H1 (cell line): ENCODE measurements at regions not wholly inside any gene's neighbourhood (a gene's known extent, or its start where the extent isn't known, plus 50 kb on each side); places are given as distances from the start of the nearest gene placed in this dataset.
A peak's percentile ranks its signal among the peaks of the same experiment; 100 is the strongest.

Experiments used
- CTCF ChIA-PET: fragments of 300-600 bp; sonication (Branson Sonifier 250); formaldehyde crosslinking; loops from one replicate; lab custom pipeline; 2021; ENCODE audit not compliant: partially characterized antibody; lab: Charles Lee
- POLR2A ChIA-PET: fragments of 300-600 bp; sonication (Branson Sonifier 250); formaldehyde crosslinking; loops from one replicate; lab custom pipeline; 2021; ENCODE audit warnings: inconsistent platforms; ENCODE audit not compliant: partially characterized antibody; lab: Charles Lee
- DNase-seq, 2 experiments: peaks; one replicate each; pipeline versions ENCODE4 v3.0.0 to v3.0.0-alpha.2; 2010 to 2022; ENCODE audit warnings: low spot score in 2 of 2, low read depth in 1 of 2, mixed read lengths in 1 of 2
- FAIRE-seq: peaks from 2 replicates; lab custom pipeline; 2011; peaks lifted over from hg19 to GRCh38; lab: Jason Lieb, UNC
- H2AFZ ChIP-seq: 2 replicates; pipeline ENCODE4 v1.8.1; 2012; ENCODE audit warnings: low read length, inconsistent platforms
- H2AK5ac ChIP-seq: 2 replicates; pipeline ENCODE4 v1.6.1; 2013; ENCODE audit warnings: low read depth, low read length
- H2BK120ac ChIP-seq: replicated peaks from 2 replicates; pipeline ENCODE3; 2013; ENCODE audit warnings: low read depth, low read length, inconsistent platforms
- H2BK12ac ChIP-seq: 2 replicates; pipeline ENCODE4 v1.6.1; 2013; ENCODE audit warnings: low read depth, low read length
- H2BK15ac ChIP-seq: 2 replicates; pipeline ENCODE4 v1.6.1; 2013; ENCODE audit warnings: low read length
- H2BK20ac ChIP-seq: 2 replicates; pipeline ENCODE4 v1.6.1; 2013; ENCODE audit warnings: low read length
- H2BK5ac ChIP-seq: 2 replicates; pipeline ENCODE4 v1.6.1; 2013; ENCODE audit warnings: low read depth, low read length
- H3K14ac ChIP-seq: 2 replicates; pipeline ENCODE4 v1.6.1; 2013; ENCODE audit warnings: inconsistent platforms; ENCODE audit not compliant: insufficient read length
- H3K18ac ChIP-seq: 2 replicates; pipeline ENCODE4 v1.6.1; 2013; ENCODE audit warnings: low read length; ENCODE audit errors: extremely low read depth
- H3K23ac ChIP-seq: 2 replicates; pipeline ENCODE4 v1.6.1; 2013; ENCODE audit warnings: inconsistent platforms; ENCODE audit not compliant: insufficient read length
- H3K23me2 ChIP-seq: 2 replicates; pipeline ENCODE4 v1.6.1; 2013; ENCODE audit warnings: low read depth, low read length
- H3K27ac ChIP-seq: 2 replicates; pipeline ENCODE4 v1.6.1; 2011; ENCODE audit warnings: low read depth, low read length, inconsistent platforms
- H3K27me3 ChIP-seq, 4 experiments: replicated peaks in 1 of 4; 1 replicate in 1 of 4; 2 replicates in 3 of 4; pipeline versions ENCODE4 v1.6.1 to v1.8.1; 2011 to 2013; ENCODE audit warnings: low read length in 3 of 4, mild to moderate bottlenecking in 3 of 4, inconsistent platforms in 2 of 4, mixed read lengths in 2 of 4, moderate library complexity in 1 of 4; ENCODE audit not compliant: control insufficient read depth in 3 of 4, insufficient read depth in 3 of 4; ENCODE audit errors: extremely low read depth in 1 of 4
- H3K36me3 ChIP-seq, 4 experiments: 2 replicates each; pipeline versions ENCODE4 v1.6.1 to v1.8.1; 2011 to 2013; ENCODE audit warnings: mild to moderate bottlenecking in 4 of 4, low read length in 3 of 4, moderate library complexity in 2 of 4, control low read depth in 1 of 4, inconsistent platforms in 1 of 4; ENCODE audit not compliant: insufficient read depth in 4 of 4, control insufficient read depth in 2 of 4
- H3K4ac ChIP-seq: replicated peaks from 2 replicates; pipeline ENCODE3; 2013; ENCODE audit warnings: low read length, low read depth, mixed read lengths, inconsistent platforms; ENCODE audit not compliant: insufficient read length
- H3K4me1 ChIP-seq, 4 experiments: replicated peaks in 1 of 4; 1 replicate in 1 of 4; 2 replicates in 3 of 4; pipeline versions ENCODE4 v1.6.1 to v1.8.1; 2011 to 2013; ENCODE audit warnings: low read length in 3 of 4, inconsistent platforms in 2 of 4, mixed read lengths in 1 of 4; ENCODE audit not compliant: insufficient read depth in 4 of 4, control insufficient read depth in 3 of 4
- H3K4me2 ChIP-seq, 2 experiments: 2 replicates each; pipeline versions ENCODE4 v1.6.1 to v1.8.1; 2011 to 2013; ENCODE audit warnings: low read depth in 2 of 2, low read length in 2 of 2, control low read depth in 1 of 2, inconsistent platforms in 1 of 2, mild to moderate bottlenecking in 1 of 2; ENCODE audit not compliant: insufficient read depth in 1 of 2
- H3K4me3 ChIP-seq, 4 experiments: fragments of 200-600, 300-600 bp in 1 of 4; sonication (generic), shearing (Covaris generic), sonication (Bioruptor Twin) in 1 of 4; 2 replicates each; pipeline versions ENCODE4 v1.5.1 to v1.8.1; 2011 to 2016; ENCODE audit warnings: low read length in 4 of 4, low read depth in 3 of 4, control low read depth in 2 of 4, inconsistent platforms in 2 of 4, mild to moderate bottlenecking in 2 of 4, mixed read lengths in 1 of 4, moderate library complexity in 1 of 4; ENCODE audit not compliant: insufficient read depth in 2 of 4; ENCODE audit errors: extremely low read depth in 1 of 4
- H3K56ac ChIP-seq: replicated peaks from 2 replicates; pipeline ENCODE3; 2013; ENCODE audit warnings: low read depth, mild to moderate bottlenecking, mixed read lengths, low read length, inconsistent platforms; ENCODE audit not compliant: insufficient read length
- H3K79me1 ChIP-seq: 2 replicates; pipeline ENCODE4 v1.6.1; 2013; ENCODE audit warnings: low read depth, low read length, control low read depth
- H3K79me2 ChIP-seq, 2 experiments: 2 replicates each; pipeline versions ENCODE4 v1.6.1 to v1.8.1; 2012 to 2013; ENCODE audit warnings: low read length in 2 of 2, mild to moderate bottlenecking in 2 of 2, inconsistent platforms in 1 of 2; ENCODE audit not compliant: insufficient read depth in 2 of 2, control insufficient read depth in 1 of 2
- H3K9ac ChIP-seq, 4 experiments: replicated peaks in 1 of 4; 1 replicate in 1 of 4; 2 replicates in 3 of 4; pipeline versions ENCODE4 v1.6.1 to v1.8.1; 2011 to 2013; ENCODE audit warnings: low read depth in 3 of 4, low read length in 3 of 4, control low read depth in 2 of 4, mild to moderate bottlenecking in 2 of 4, moderate library complexity in 2 of 4, inconsistent platforms in 1 of 4; ENCODE audit errors: extremely low read depth in 1 of 4
- H3K9me3 ChIP-seq, 2 experiments: 2 replicates each; pipeline versions ENCODE4 v1.6.1 to v1.8.1; 2012 to 2013; ENCODE audit warnings: mild to moderate bottlenecking in 2 of 2, moderate library complexity in 2 of 2, control low read depth in 1 of 2, inconsistent platforms in 1 of 2, low read depth in 1 of 2, low read length in 1 of 2, mixed read lengths in 1 of 2; ENCODE audit not compliant: insufficient read depth in 2 of 2
- H4K20me1 ChIP-seq, 2 experiments: replicated peaks in 1 of 2; 2 replicates each; pipeline versions ENCODE3 to v1.8.1; 2011 to 2013; ENCODE audit warnings: inconsistent platforms in 2 of 2, low read length in 2 of 2, mild to moderate bottlenecking in 1 of 2; ENCODE audit not compliant: insufficient read depth in 2 of 2, control insufficient read depth in 1 of 2
- H4K5ac ChIP-seq: 2 replicates; pipeline ENCODE4 v1.6.1; 2013; ENCODE audit warnings: low read length, low read depth, mixed read lengths, inconsistent platforms; ENCODE audit not compliant: insufficient read length
- H4K8ac ChIP-seq: 2 replicates; pipeline ENCODE4 v1.8.0; 2013; ENCODE audit warnings: mild to moderate bottlenecking, moderate library complexity, low read length, inconsistent platforms; ENCODE audit not compliant: insufficient read depth; ENCODE audit errors: extremely low read depth
- H4K91ac ChIP-seq: replicated peaks from 2 replicates; pipeline ENCODE3; 2013; ENCODE audit warnings: low read length, mixed read lengths, inconsistent platforms; ENCODE audit not compliant: insufficient read length
- BACH1 ChIP-seq: IDR thresholded peaks from 2 replicates; pipeline ENCODE4 v1.6.1; 2012; ENCODE audit warnings: low read length, improper control_type of control experiment
- SP2 ChIP-seq: IDR thresholded peaks from 2 replicates; pipeline ENCODE4 v1.6.1; 2012; ENCODE audit warnings: mild to moderate bottlenecking, low read length, inconsistent platforms
- WGBS, 2 experiments: shearing (Covaris generic) in 1 of 2; methylation state at CpG; one replicate each; pipeline versions ENCODE4 v1.1.6 to v1.1.7; 2013 to 2015; ENCODE audit warnings: low lambda C conversion rate in 2 of 2, mixed read lengths in 2 of 2, inconsistent platforms in 1 of 2, low coverage in 1 of 2, missing lambda C conversion rate in 1 of 2; ENCODE audit not compliant: insufficient replicate concordance in 2 of 2, insufficient coverage in 1 of 2, insufficient read length in 1 of 2; ENCODE audit errors: extremely low coverage in 1 of 2, missing lambda C conversion rate in 1 of 2; 5-methylcytosine and 5-hydroxymethylcytosine counted together

- no peak overlapping the region for H2BK5ac ChIP-seq
- no peaks in the 10 kb centered on the region for H3K79me1 ChIP-seq
- 94% methylated on average over 3 of the region's 3 CpGs; no CpG with 5 or more reads in 1 of the 2 experiments for WGBS, 2 experiments
- H4K91ac ChIP-seq, result no peak overlapping the region
- no peak overlapping the region for H4K8ac ChIP-seq
- no peak overlapping the region for H2BK12ac ChIP-seq
- H3K4me3 ChIP-seq, result no peak overlapping the region
- no peak overlapping the region for H2BK20ac ChIP-seq
- DNase-seq (no peak), FAIRE-seq (no peak)
- no peak overlapping the region for H3K4me2 ChIP-seq
- H3K14ac ChIP-seq, result no peak overlapping the region
- H2BK15ac ChIP-seq, result no peak overlapping the region
- H2BK120ac ChIP-seq, result no peak overlapping the region
- no peak overlapping the region for H3K18ac ChIP-seq
- no peak overlapping the region for H3K4ac ChIP-seq
- TF ChIP-seq BACH1 (no peak), SP2 (no peak)
- peak overlapping the region; percentile 0; the same call in 1 of the 2 replicates for H2AFZ ChIP-seq
- no peaks in the 10 kb centered on the region for H3K27me3 ChIP-seq
- H3K23me2 ChIP-seq, result no peaks in the 10 kb centered on the region
- CTCF ChIA-PET, result interaction anchor here (1.0 to 3.5 kb wide), 6 partner anchors 11 to 46 kb away, joined by 3 to 18 read pairs (median 6); no protein-coding TSS in a partner anchor
- no peaks in the 10 kb centered on the region for H3K79me2 ChIP-seq
- H3K9ac ChIP-seq, result no peak overlapping the region
- no peaks in the 10 kb centered on the region for H4K20me1 ChIP-seq
- no peaks in the 10 kb centered on the region; a peak in 1 of 7 replicates for H3K4me1 ChIP-seq
- no peak overlapping the region for H3K23ac ChIP-seq
- no peak overlapping the region for H3K56ac ChIP-seq
- no peaks in the 10 kb centered on the region for H3K36me3 ChIP-seq
- no peaks in the 10 kb centered on the region for H3K9me3 ChIP-seq
- POLR2A ChIA-PET, result no interaction called here
- H4K5ac ChIP-seq, result no peak overlapping the region
- no peak overlapping the region for H3K27ac ChIP-seq
- no peak overlapping the region for H2AK5ac ChIP-seq
These were observed 75.8 kb upstream of the BCL11A start for GRCh38 chr2:60629305-60629662.
